ENCODE measurements at regions not wholly inside any gene's neighbourhood (a gene's known extent, or its start where the extent isn't known, plus 50 kb on each side); places are given as distances from the start of the nearest gene placed in this dataset.
A peak's percentile ranks its signal among the peaks of the same experiment; 100 is the strongest.

- Histone ChIP-seq H3K79me1 (ENCODE audit: insufficient read depth, low read depth, low read length, poor library complexity, severe bottlenecking) (no peaks in the 10 kb centered on the region), H2BK15ac (ENCODE audit: low read depth, low read length) (no peak overlapping the region), H3K79me2 (ENCODE audit: insufficient read depth, low read length) (no peaks in the 10 kb centered on the region), H2AFZ (ENCODE audit: low read length) (peak overlapping the region; percentile 17), H3K56ac (ENCODE audit: insufficient read length, low read depth, low read length) (no peak overlapping the region), H3K9me3 (ENCODE audit: control insufficient read depth, low read depth, low read length) (no peaks in the 10 kb centered on the region), H3K14ac (ENCODE audit: insufficient read depth, low read length) (no peak overlapping the region), H2BK5ac (ENCODE audit: insufficient read length, low read length) (no peak overlapping the region), H4K8ac (replicated peaks; ENCODE audit: insufficient read length, low read depth, low read length) (no peak overlapping the region), H3K23me2 (ENCODE audit: insufficient read length, low read depth, low read length, poor library complexity, severe bottlenecking) (no peaks in the 10 kb centered on the region), H4K20me1 (ENCODE audit: control insufficient read depth, insufficient read depth, insufficient read length) (no peaks in the 10 kb centered on the region), H2AK5ac (ENCODE audit: insufficient read length, low read length) (no peak overlapping the region), H3K23ac (ENCODE audit: insufficient read length, low read depth, low read length) (no peak overlapping the region), H2BK12ac (ENCODE audit: insufficient read length, low read depth, low read length) (no peak overlapping the region), H3K18ac (ENCODE audit: insufficient read length, low read depth, low read length) (no peak overlapping the region), H3K4ac (ENCODE audit: low read depth, low read length) (no peak overlapping the region), H4K5ac (ENCODE audit: insufficient read length, low read depth, low read length) (no peak overlapping the region), H3K27me3 (ENCODE audit: insufficient read depth, low read length) (no peaks in the 10 kb centered on the region), H4K91ac (ENCODE audit: insufficient read length, low read depth, low read length) (no peak overlapping the region), H2BK120ac (ENCODE audit: low read depth, low read length, poor library complexity, severe bottlenecking) (no peak overlapping the region), H3T11ph (ENCODE audit: low read length) (no peak overlapping the region), H3K4me2 (ENCODE audit: insufficient read depth, insufficient read length, low read length) (no peak overlapping the region), H3K9ac (ENCODE audit: extremely low read depth, insufficient read length, low read length) (no peak overlapping the region), H2BK20ac (ENCODE audit: low read depth, low read length, poor library complexity, severe bottlenecking) (no peak overlapping the region), H3K27ac (ENCODE audit: insufficient read length, low read depth, low read length) (no peak overlapping the region), H3K4me1 (ENCODE audit: insufficient read depth, low read length) (no peaks in the 10 kb centered on the region)
- Mint-ChIP-seq H3K27me3 (ENCODE audit: low read depth) (no peaks in the 10 kb centered on the region), H3K27ac (0 out of 7 replicates have a peak overlapping the region, but pooled peaks of 1 of the 3 experiments have one; percentile 31), H3K4me1 (no peaks in the 10 kb centered on the region), H3K4me3 (no peak overlapping the region), H3K9me3 (no peaks in the 10 kb centered on the region), H3K36me3 (ENCODE audit: insufficient read depth in 1 of 3, low read depth in 3 of 3) (no peaks in the 10 kb centered on the region)
- TF ChIP-seq CTCF (conservative IDR thresholded peaks at IDR 0.05): no peak
- no peak for DNase-seq
- no CpG with 5 or more reads among the region's 6 CpGs for WGBS (ENCODE audit: extremely low coverage, insufficient read length, low lambda C conversion rate)
Measured at GRCh38 chr2:146258071-146258470, 1586.8 kb upstream of the ACVR2A start.
